DND-41 (cell line): ENCODE measurements at regions not wholly inside any gene's neighbourhood (a gene's known extent, or its start where the extent isn't known, plus 50 kb on each side); places are given as distances from the start of the nearest gene placed in this dataset.

Source experiments
- EZH2 ChIP-seq: IDR thresholded peaks from 3 replicates; pipeline ENCODE4 v1.6.1; 2012; ENCODE audit warnings: borderline replicate concordance, low read depth, mild to moderate bottlenecking, moderate library complexity, low read length, inconsistent platforms; ENCODE audit not compliant: severe bottlenecking
- TF ChIP-seq, protein P1 (sequence below): IDR thresholded peaks from 2 replicates; pipeline ENCODE4 v1.5.1; 2012; ENCODE audit warnings: borderline replicate concordance, low read length, moderate library complexity, mild to moderate bottlenecking; ENCODE audit not compliant: poor library complexity, severe bottlenecking; ENCODE audit errors: extremely low read depth

GRCh38 chr7:156559001-156559400, 81.6 kb upstream of the RNF32 start:
- TF ChIP-seq, protein P1, sequence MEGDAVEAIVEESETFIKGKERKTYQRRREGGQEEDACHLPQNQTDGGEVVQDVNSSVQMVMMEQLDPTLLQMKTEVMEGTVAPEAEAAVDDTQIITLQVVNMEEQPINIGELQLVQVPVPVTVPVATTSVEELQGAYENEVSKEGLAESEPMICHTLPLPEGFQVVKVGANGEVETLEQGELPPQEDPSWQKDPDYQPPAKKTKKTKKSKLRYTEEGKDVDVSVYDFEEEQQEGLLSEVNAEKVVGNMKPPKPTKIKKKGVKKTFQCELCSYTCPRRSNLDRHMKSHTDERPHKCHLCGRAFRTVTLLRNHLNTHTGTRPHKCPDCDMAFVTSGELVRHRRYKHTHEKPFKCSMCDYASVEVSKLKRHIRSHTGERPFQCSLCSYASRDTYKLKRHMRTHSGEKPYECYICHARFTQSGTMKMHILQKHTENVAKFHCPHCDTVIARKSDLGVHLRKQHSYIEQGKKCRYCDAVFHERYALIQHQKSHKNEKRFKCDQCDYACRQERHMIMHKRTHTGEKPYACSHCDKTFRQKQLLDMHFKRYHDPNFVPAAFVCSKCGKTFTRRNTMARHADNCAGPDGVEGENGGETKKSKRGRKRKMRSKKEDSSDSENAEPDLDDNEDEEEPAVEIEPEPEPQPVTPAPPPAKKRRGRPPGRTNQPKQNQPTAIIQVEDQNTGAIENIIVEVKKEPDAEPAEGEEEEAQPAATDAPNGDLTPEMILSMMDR: no peak
- no peak for TF ChIP-seq EZH2
